ENCODE measurements at regions not wholly inside any gene's neighbourhood (a gene's known extent, or its start where the extent isn't known, plus 50 kb on each side); places are given as distances from the start of the nearest gene placed in this dataset.

- no peak for ATAC-seq (ENCODE audit: poor library complexity)
- no peak overlapping the region for H3K4me3 Mint-ChIP-seq
Observed at GRCh38 chr16:64715624-64716023, 406.2 kb downstream of the CDH11 start.

GRCh38 chr16:64712026-64712425 lies 409.8 kb downstream of the CDH11 start:
- ChIA-PET CTCF (no interaction called here), POLR2A (no interaction called here)
- Mint-ChIP-seq H3K9me3 (peaks cover 8% of the 10 kb centered on the region), H3K4me1 (ENCODE audit: low read depth) (no peaks in the 10 kb centered on the region), H3K4me3 (no peak overlapping the region), H3K27ac (no peak overlapping the region), H3K36me3 (ENCODE audit: low read depth) (no peaks in the 10 kb centered on the region), H3K27me3 (no peaks in the 10 kb centered on the region)
- no peak overlapping the region for H3K4me3 ChIP-seq (ENCODE audit: low read length)
- ATAC-seq (ENCODE audit: poor library complexity) (no peak), DNase-seq (no peak)
- H3K4me1 ChIP-seq (ENCODE audit: insufficient read depth, low read length): no peaks in the 10 kb centered on the region
- no peak overlapping the region for H3K27ac ChIP-seq (ENCODE audit: low read depth in 1 of 2, low read length in 2 of 2)
- H3K36me3 ChIP-seq (ENCODE audit: insufficient read depth, low read length): no peaks in the 10 kb centered on the region
- no peak for TF ChIP-seq CTCF (IDR thresholded peaks at IDR 0.05)
- H3K27me3 ChIP-seq (ENCODE audit: control insufficient read depth in 1 of 2, insufficient read depth in 2 of 2, low read length in 2 of 2): no peaks in the 10 kb centered on the region
- intact Hi-C loops (cut with DNase I, micrococcal nuclease): no loop called here
- H3K9me3 ChIP-seq (ENCODE audit: control insufficient read depth in 1 of 2, insufficient read depth in 1 of 2, low read length in 2 of 2): peaks cover 8% of the 10 kb centered on the region in 2 experiments

More at GRCh38 chr16:64715624-64716023, 406.2 kb downstream of the CDH11 start:
- ChIA-PET CTCF (no interaction called here), POLR2A (no interaction called here)
- Mint-ChIP-seq H3K9me3 (peaks cover 13% of the 10 kb centered on the region), H3K4me1 (ENCODE audit: low read depth) (no peaks in the 10 kb centered on the region), H3K27me3 (no peaks in the 10 kb centered on the region), H3K36me3 (ENCODE audit: low read depth) (no peaks in the 10 kb centered on the region), H3K27ac (no peak overlapping the region)
- Histone ChIP-seq H3K27me3 (ENCODE audit: control insufficient read depth in 1 of 2, insufficient read depth in 2 of 2, low read length in 2 of 2) (no peaks in the 10 kb centered on the region), H3K36me3 (ENCODE audit: insufficient read depth, low read length) (no peaks in the 10 kb centered on the region), H3K4me1 (ENCODE audit: insufficient read depth, low read length) (no peaks in the 10 kb centered on the region), H3K27ac (ENCODE audit: low read depth in 1 of 2, low read length in 2 of 2) (no peak overlapping the region), H3K9me3 (ENCODE audit: control insufficient read depth in 1 of 2, insufficient read depth in 1 of 2, low read length in 2 of 2) (peaks cover 3 to 8% of the 10 kb centered on the region in 2 experiments), H3K4me3 (ENCODE audit: low read length) (no peak overlapping the region)
- no peak for TF ChIP-seq CTCF (IDR thresholded peaks at IDR 0.05)
- intact Hi-C loops (cut with DNase I, micrococcal nuclease): no loop called here
- DNase-seq: no peak

- intact Hi-C loops (cut with DNase I, micrococcal nuclease): no loop called here
- no peaks in the 10 kb centered on the region for H3K4me1 ChIP-seq (ENCODE audit: insufficient read depth, low read length)
- no peak overlapping the region for H3K4me3 ChIP-seq (ENCODE audit: low read length)
- ChIA-PET POLR2A (no interaction called here), CTCF (no interaction called here)
- H3K27me3 ChIP-seq (ENCODE audit: control insufficient read depth in 1 of 2, insufficient read depth in 2 of 2, low read length in 2 of 2): no peaks in the 10 kb centered on the region
- H3K27ac ChIP-seq (ENCODE audit: low read depth in 1 of 2, low read length in 2 of 2): no peak overlapping the region
- no peak for TF ChIP-seq CTCF (IDR thresholded peaks at IDR 0.05)
- H3K9me3 Mint-ChIP-seq: peaks cover 8% of the 10 kb centered on the region
- no peaks in the 10 kb centered on the region for H3K4me1 Mint-ChIP-seq (ENCODE audit: low read depth)
- DNase-seq (no peak), ATAC-seq (ENCODE audit: poor library complexity) (no peak)
- no peak overlapping the region for H3K4me3 Mint-ChIP-seq
- H3K36me3 ChIP-seq (ENCODE audit: insufficient read depth, low read length): no peaks in the 10 kb centered on the region
- H3K36me3 Mint-ChIP-seq (ENCODE audit: low read depth): no peaks in the 10 kb centered on the region
- peaks cover 8% of the 10 kb centered on the region in 2 experiments for H3K9me3 ChIP-seq (ENCODE audit: control insufficient read depth in 1 of 2, insufficient read depth in 1 of 2, low read length in 2 of 2)
- no peak overlapping the region for H3K27ac Mint-ChIP-seq
- no peaks in the 10 kb centered on the region for H3K27me3 Mint-ChIP-seq
Observed at GRCh38 chr16:64711596-64711995, 410.3 kb downstream of the CDH11 start.

All from CD4-positive, alpha-beta T cell (primary cell).